MM.1S (cell line): ENCODE measurements at regions not wholly inside any gene's neighbourhood (a gene's known extent, or its start where the extent isn't known, plus 50 kb on each side); places are given as distances from the start of the nearest gene placed in this dataset.
"Not testable (repeated sequence)": the region's sequence is repeated elsewhere in the genome, so short reads cannot be mapped to it uniquely, and the experiment has no call there.

Experiments
- DNase-seq: peaks from one replicate; pipeline ENCODE4 v3.0.0-alpha.2; 2015
- H2AFZ ChIP-seq: fragments of 300-600 bp; sonication (generic); 2 replicates; pipeline ENCODE4 v1.6.0; 2016; ENCODE audit warnings: antibody characterized with exemption, low read length
- H3F3A ChIP-seq: fragments of 300-600 bp; sonication (generic); 2 replicates; pipeline ENCODE4 v1.6.1; 2016; ENCODE audit warnings: mild to moderate bottlenecking, antibody characterized with exemption, low read length, moderate library complexity, mixed read lengths; ENCODE audit not compliant: insufficient read depth
- H3K27ac ChIP-seq: fragments of 300-600 bp; sonication (generic); 2 replicates; pipeline ENCODE4 v1.5.1; 2016; ENCODE audit warnings: mild to moderate bottlenecking, low read length
- H3K27me3 ChIP-seq: fragments of 300-600 bp; sonication (generic); replicated peaks from 2 replicates; pipeline ENCODE4 v1.6.0; 2016; ENCODE audit warnings: low read length; ENCODE audit not compliant: insufficient read depth
- H3K36me3 ChIP-seq: fragments of 300-600 bp; sonication (generic); replicated peaks from 2 replicates; pipeline ENCODE4 v1.6.1; 2016; ENCODE audit warnings: mild to moderate bottlenecking, low read length, mixed read lengths; ENCODE audit not compliant: insufficient read depth
- H3K4me1 ChIP-seq: fragments of 300-600 bp; sonication (generic); 2 replicates; pipeline ENCODE4 v1.6.1; 2016; ENCODE audit warnings: low read length, mixed read lengths
- H3K4me2 ChIP-seq: fragments of 300-600 bp; sonication (generic); 2 replicates; pipeline ENCODE4 v1.6.0; 2016; ENCODE audit warnings: low read depth, low read length
- H3K4me3 ChIP-seq: fragments of 300-600 bp; sonication (generic); 2 replicates; pipeline ENCODE4 v1.5.1; 2016; ENCODE audit warnings: low read length, mixed read lengths
- H3K79me2 ChIP-seq: fragments of 300-600 bp; sonication (generic); 2 replicates; pipeline ENCODE4 v1.6.1; 2016; ENCODE audit warnings: mixed run types, low read length, mixed read lengths
- H3K9ac ChIP-seq: fragments of 300-600 bp; sonication (generic); 2 replicates; pipeline ENCODE4 v1.6.1; 2016; ENCODE audit warnings: low read length, mixed read lengths
- H3K9me2 ChIP-seq: fragments of 300-600 bp; sonication (generic); replicated peaks from 2 replicates; pipeline ENCODE4 v1.6.1; 2016; ENCODE audit warnings: mild to moderate bottlenecking, low read length, mixed read lengths; ENCODE audit not compliant: insufficient read depth
- H3K9me3 ChIP-seq: fragments of 300-600 bp; sonication (generic); replicated peaks from 2 replicates; pipeline ENCODE4 v1.6.1; 2016; ENCODE audit warnings: mild to moderate bottlenecking, low read length, mixed read lengths; ENCODE audit not compliant: insufficient read depth
- H4K20me1 ChIP-seq: fragments of 300-600 bp; sonication (generic); 2 replicates; pipeline ENCODE4 v1.6.1; 2016; ENCODE audit warnings: mild to moderate bottlenecking, low read length, moderate library complexity, mixed read lengths; ENCODE audit not compliant: insufficient read depth
- EZH2 ChIP-seq: fragments of 300-600 bp; sonication (generic); optimal IDR thresholded peaks from 2 replicates; pipeline ENCODE3; 2017; ENCODE audit warnings: low read depth, mild to moderate bottlenecking, antibody characterized with exemption, low read length, mixed read lengths
- EZH2phosphoT487 ChIP-seq: fragments of 300-600 bp; sonication (generic); IDR thresholded peaks from 2 replicates; pipeline ENCODE4 v1.6.1; 2018; ENCODE audit warnings: antibody characterized with exemption, low read length
- TF ChIP-seq, protein P1 (sequence below): fragments of 300-600 bp; sonication (generic); IDR thresholded peaks from 2 replicates; pipeline ENCODE4 v1.5.1; 2016; ENCODE audit warnings: antibody characterized with exemption, low read length, mixed read lengths

- Histone ChIP-seq H3K9me2 (no peaks in the 10 kb centered on the region), H3K36me3 (no peaks in the 10 kb centered on the region), H3K27me3 (no peaks in the 10 kb centered on the region), H3K27ac (peak overlapping the region; percentile 98), H4K20me1 (no peaks in the 10 kb centered on the region), H3K4me3 (peak overlapping the region; percentile 17), H3K9me3 (no peaks in the 10 kb centered on the region), H3K4me1 (peaks cover 44% of the 10 kb centered on the region), H3K9ac (peak overlapping the region; percentile 51), H3K79me2 (peaks cover 33% of the 10 kb centered on the region), H2AFZ (peak overlapping the region; percentile 14), H3K4me2 (peak overlapping the region; percentile 93), H3F3A (peaks cover 62% of the 10 kb centered on the region)
- no peak for TF ChIP-seq EZH2phosphoT487
- no peak for TF ChIP-seq EZH2
- TF ChIP-seq, protein P1, sequence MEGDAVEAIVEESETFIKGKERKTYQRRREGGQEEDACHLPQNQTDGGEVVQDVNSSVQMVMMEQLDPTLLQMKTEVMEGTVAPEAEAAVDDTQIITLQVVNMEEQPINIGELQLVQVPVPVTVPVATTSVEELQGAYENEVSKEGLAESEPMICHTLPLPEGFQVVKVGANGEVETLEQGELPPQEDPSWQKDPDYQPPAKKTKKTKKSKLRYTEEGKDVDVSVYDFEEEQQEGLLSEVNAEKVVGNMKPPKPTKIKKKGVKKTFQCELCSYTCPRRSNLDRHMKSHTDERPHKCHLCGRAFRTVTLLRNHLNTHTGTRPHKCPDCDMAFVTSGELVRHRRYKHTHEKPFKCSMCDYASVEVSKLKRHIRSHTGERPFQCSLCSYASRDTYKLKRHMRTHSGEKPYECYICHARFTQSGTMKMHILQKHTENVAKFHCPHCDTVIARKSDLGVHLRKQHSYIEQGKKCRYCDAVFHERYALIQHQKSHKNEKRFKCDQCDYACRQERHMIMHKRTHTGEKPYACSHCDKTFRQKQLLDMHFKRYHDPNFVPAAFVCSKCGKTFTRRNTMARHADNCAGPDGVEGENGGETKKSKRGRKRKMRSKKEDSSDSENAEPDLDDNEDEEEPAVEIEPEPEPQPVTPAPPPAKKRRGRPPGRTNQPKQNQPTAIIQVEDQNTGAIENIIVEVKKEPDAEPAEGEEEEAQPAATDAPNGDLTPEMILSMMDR = no peak
- peak; percentile 43 for DNase-seq
Measured at GRCh38 chr20:53656293-53657202, 62.9 kb upstream of the ZNF217 start.

DNA sequence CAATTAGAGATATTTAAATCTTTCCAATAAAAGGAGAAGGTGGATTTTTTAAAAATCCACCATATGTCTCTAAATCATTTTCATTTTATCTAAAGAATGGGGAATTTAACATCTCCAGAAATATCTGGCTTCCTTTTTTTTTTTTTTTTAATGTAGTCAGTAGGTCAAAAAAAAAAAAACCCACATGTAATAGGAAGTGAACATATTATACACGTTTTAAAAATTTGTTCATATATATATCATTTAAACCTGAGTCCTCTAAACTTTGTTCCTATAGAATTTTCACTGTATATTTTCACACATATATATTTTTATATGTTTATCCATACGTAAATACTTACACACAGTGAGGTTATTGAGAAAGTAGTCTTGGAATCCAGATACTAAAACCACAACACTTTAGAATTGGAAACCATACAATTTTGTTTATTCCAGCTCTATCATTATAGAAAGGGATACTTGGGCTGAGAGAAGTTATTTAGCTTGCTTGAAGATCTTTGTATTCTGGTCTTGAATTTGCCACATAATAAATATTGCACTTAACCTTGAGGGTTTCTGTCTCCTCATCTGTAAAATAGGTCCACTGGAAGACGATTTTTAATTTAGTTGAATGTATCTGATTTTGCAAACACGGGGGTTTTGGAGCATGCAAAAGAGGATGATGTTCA, 62.1 kb upstream of the ZNF217 start:
- Histone ChIP-seq H3K9me2 (no peaks in the 10 kb centered on the region), H3K9ac (peak overlapping the region; percentile 51), H3F3A (peaks cover 54% of the 10 kb centered on the region), H3K79me2 (peaks cover 33% of the 10 kb centered on the region), H3K4me2 (peak overlapping the region; percentile 93), H3K4me3 (peak overlapping the region; percentile 27), H3K36me3 (no peaks in the 10 kb centered on the region), H3K4me1 (peaks cover 39% of the 10 kb centered on the region), H2AFZ (peak overlapping the region; percentile 14; the same call in 1 of the 2 replicates), H4K20me1 (no peaks in the 10 kb centered on the region), H3K9me3 (no peaks in the 10 kb centered on the region), H3K27ac (peak overlapping the region; percentile 98), H3K27me3 (no peaks in the 10 kb centered on the region)
- no peak for TF ChIP-seq EZH2phosphoT487
- no peak for TF ChIP-seq EZH2
- TF ChIP-seq, protein P1 = no peak
- no peak for DNase-seq

- H3F3A ChIP-seq = peaks cover 50% of the 10 kb centered on the region
- H4K20me1 ChIP-seq = no peaks in the 10 kb centered on the region
- peak overlapping the region; percentile 93 for H3K4me2 ChIP-seq
- 0 out of 2 replicates have a peak overlapping the region, but pooled peaks have one; percentile 12 for H2AFZ ChIP-seq
- peak overlapping the region; percentile 98; the same call in 1 of the 2 replicates for H3K27ac ChIP-seq
- no peaks in the 10 kb centered on the region for H3K27me3 ChIP-seq
- TF ChIP-seq EZH2phosphoT487 (no peak), EZH2 (no peak)
- TF ChIP-seq, protein P1 = no peak
- peaks cover 33% of the 10 kb centered on the region for H3K79me2 ChIP-seq
- peak; percentile 29 for DNase-seq
- H3K36me3 ChIP-seq = no peaks in the 10 kb centered on the region
- peak overlapping the region; percentile 51 for H3K9ac ChIP-seq
- H3K4me3 ChIP-seq = peak overlapping the region; percentile 27
- peaks cover 39% of the 10 kb centered on the region for H3K4me1 ChIP-seq
- no peaks in the 10 kb centered on the region for H3K9me2 ChIP-seq
- no peaks in the 10 kb centered on the region for H3K9me3 ChIP-seq
Measured at GRCh38 chr20:53654932-53655624, 61.4 kb upstream of the ZNF217 start.

GRCh38 chr20:53654521-53654920, 60.9 kb upstream of the ZNF217 start:
- H3K27me3 ChIP-seq, H3K9me2 ChIP-seq, H3K4me3 ChIP-seq, DNase-seq, H4K20me1 ChIP-seq, H3K36me3 ChIP-seq, H2AFZ ChIP-seq, H3K9me3 ChIP-seq: not testable (repeated sequence)
- H3K27ac ChIP-seq = peak overlapping the region; percentile 98; the same call in 1 of the 2 replicates
- H3F3A ChIP-seq = peaks cover 50% of the 10 kb centered on the region
- H3K4me2 ChIP-seq = peak overlapping the region; percentile 93; the same call in 1 of the 2 replicates
- H3K4me1 ChIP-seq = peaks cover 39% of the 10 kb centered on the region
- H3K9ac ChIP-seq = peak overlapping the region; percentile 51; the same call in 1 of the 2 replicates
- peaks cover 33% of the 10 kb centered on the region for H3K79me2 ChIP-seq
